Lung (tissue), 11 donors: ENCODE measurements at regions not wholly inside any gene's neighbourhood (a gene's known extent, or its start where the extent isn't known, plus 50 kb on each side); places are given as distances from the start of the nearest gene placed in this dataset.

Experiments
- ATAC-seq: fragments of 200-7000 bp; cut with Tn5 transposase; one replicate; pipeline ENCODE4 v1.9.1; 2020; ENCODE audit warnings: moderate number of reproducible peaks; ENCODE audit not compliant: insufficient read depth, low FRiP score
- DNase-seq, 3 donors: peaks; one replicate each; pipeline ENCODE4 v3.0.0-alpha.2; 2013 to 2017
- H3K27ac ChIP-seq, 2 donors: one replicate each; pipeline ENCODE4 v1.5.1; 2013; ENCODE audit warnings: mild to moderate bottlenecking in 2 of 2, moderate library complexity in 2 of 2, control low read depth in 1 of 2, inconsistent platforms in 1 of 2, low read depth in 1 of 2, low read length in 1 of 2
- H3K27me3 ChIP-seq, 3 donors: one replicate each; pipeline ENCODE4 v1.5.1; 2013; ENCODE audit warnings: low read length in 2 of 3; ENCODE audit not compliant: control insufficient read depth in 3 of 3, insufficient read depth in 3 of 3
- H3K36me3 ChIP-seq, 4 donors: one replicate each; pipeline ENCODE4 v1.5.1; 2013; ENCODE audit warnings: low read length in 4 of 4, mild to moderate bottlenecking in 1 of 4, moderate library complexity in 1 of 4; ENCODE audit not compliant: control insufficient read depth in 4 of 4, insufficient read depth in 4 of 4
- H3K4me1 ChIP-seq, 5 donors: one replicate each; pipeline ENCODE4 v1.5.1; 2013; ENCODE audit warnings: low read length in 5 of 5, mild to moderate bottlenecking in 2 of 5, moderate library complexity in 1 of 5; ENCODE audit not compliant: control insufficient read depth in 5 of 5, insufficient read depth in 5 of 5
- H3K4me3 ChIP-seq: one replicate; pipeline ENCODE4 v1.5.1; 2013; ENCODE audit warnings: mild to moderate bottlenecking, control low read depth, moderate library complexity
- H3K9ac ChIP-seq, 2 donors: one replicate each; pipeline ENCODE4 v1.5.1; 2013; ENCODE audit warnings: low read length in 2 of 2, control low read depth in 1 of 2; ENCODE audit not compliant: insufficient read depth in 1 of 2
- H3K9me3 ChIP-seq, 4 donors: one replicate each; pipeline ENCODE4 v1.5.1; 2013; ENCODE audit warnings: low read length in 3 of 4, mild to moderate bottlenecking in 1 of 4, moderate library complexity in 1 of 4; ENCODE audit not compliant: control insufficient read depth in 4 of 4, insufficient read depth in 3 of 4
- WGBS, 2 donors: extraction: QIAGEN DNeasy Blood & Tissue Kit; methylation state at CpG; one replicate each; pipeline ENCODE4 v1.1.7; 2013; 5-methylcytosine and 5-hydroxymethylcytosine counted together
- TF ChIP-seq, protein P1 (sequence below): IDR thresholded peaks from 2 replicates; pipeline ENCODE4 v1.5.1; 2012; ENCODE audit warnings: mild to moderate bottlenecking; ENCODE audit errors: control extremely low read depth, extremely low read depth
- donor health status: control.
- donor health status: control.
- donor health status: Bipolar disorder and iron deficiency.
- donor health status: healthy.
- donor health status: DM: yes; HTN: yes; CAD: no.

DNA sequence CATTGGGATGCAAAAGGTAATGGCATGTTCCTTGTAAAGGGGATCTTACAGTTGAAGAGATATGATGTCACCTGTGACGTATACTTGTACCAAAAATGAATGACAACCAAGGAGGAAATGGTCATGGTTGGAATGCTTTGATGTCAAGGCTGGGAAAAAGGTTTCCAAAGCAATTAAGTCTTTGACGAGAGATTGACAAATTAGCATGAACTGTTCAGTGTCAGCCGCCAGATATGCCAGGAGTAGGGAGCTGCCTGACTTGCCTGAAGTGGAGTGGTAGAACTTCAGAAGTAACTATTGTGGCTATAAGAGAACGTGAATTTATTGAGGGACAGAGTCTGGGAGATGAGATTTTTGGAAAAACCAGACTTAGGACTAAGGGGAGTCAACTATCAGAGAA lies 88.1 kb downstream of the SEPTIN7 start:
- no peaks in the 10 kb centered on the region for H3K27me3 ChIP-seq
- 97% methylated on average over 4 of the region's 4 CpGs for WGBS, 2 donors
- H3K4me3 ChIP-seq, result no peak overlapping the region
- DNase-seq (no peak), ATAC-seq (no peak)
- no peak overlapping the region for H3K9ac ChIP-seq
- TF ChIP-seq, protein P1, sequence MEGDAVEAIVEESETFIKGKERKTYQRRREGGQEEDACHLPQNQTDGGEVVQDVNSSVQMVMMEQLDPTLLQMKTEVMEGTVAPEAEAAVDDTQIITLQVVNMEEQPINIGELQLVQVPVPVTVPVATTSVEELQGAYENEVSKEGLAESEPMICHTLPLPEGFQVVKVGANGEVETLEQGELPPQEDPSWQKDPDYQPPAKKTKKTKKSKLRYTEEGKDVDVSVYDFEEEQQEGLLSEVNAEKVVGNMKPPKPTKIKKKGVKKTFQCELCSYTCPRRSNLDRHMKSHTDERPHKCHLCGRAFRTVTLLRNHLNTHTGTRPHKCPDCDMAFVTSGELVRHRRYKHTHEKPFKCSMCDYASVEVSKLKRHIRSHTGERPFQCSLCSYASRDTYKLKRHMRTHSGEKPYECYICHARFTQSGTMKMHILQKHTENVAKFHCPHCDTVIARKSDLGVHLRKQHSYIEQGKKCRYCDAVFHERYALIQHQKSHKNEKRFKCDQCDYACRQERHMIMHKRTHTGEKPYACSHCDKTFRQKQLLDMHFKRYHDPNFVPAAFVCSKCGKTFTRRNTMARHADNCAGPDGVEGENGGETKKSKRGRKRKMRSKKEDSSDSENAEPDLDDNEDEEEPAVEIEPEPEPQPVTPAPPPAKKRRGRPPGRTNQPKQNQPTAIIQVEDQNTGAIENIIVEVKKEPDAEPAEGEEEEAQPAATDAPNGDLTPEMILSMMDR, result no peak
- H3K9me3 ChIP-seq, result no peaks in the 10 kb centered on the region
- H3K36me3 ChIP-seq, result peaks cover 2 to 15% (median 6%) of the 10 kb centered on the region in 4 donors
- no peak overlapping the region for H3K27ac ChIP-seq
- H3K4me1 ChIP-seq, result no peaks in the 10 kb centered on the region

DNA sequence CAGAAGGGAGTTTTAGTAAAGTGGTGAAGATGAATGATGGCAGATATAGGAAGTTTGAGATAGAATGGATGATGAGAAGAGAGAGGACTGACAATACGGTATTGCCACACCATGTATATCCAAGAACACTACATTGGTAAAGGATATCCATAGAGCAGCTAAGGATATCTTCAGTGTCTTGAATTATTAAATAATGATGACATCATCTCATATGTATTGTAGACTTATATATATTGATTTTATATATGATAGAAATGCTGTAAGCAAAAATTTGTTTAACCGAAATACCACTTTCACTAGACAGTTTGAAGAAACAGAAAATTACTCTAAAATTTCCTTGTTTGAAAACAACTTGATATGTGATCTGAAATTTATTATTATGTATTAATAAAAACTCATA lies 89.0 kb downstream of the SEPTIN7 start:
- Histone ChIP-seq H3K4me3 (no peak overlapping the region), H3K4me1 (no peaks in the 10 kb centered on the region), H3K27ac (no peak overlapping the region), H3K9me3 (no peaks in the 10 kb centered on the region), H3K27me3 (no peaks in the 10 kb centered on the region), H3K36me3 (peaks cover 0 to 16% (median 6%) of the 10 kb centered on the region in 4 donors), H3K9ac (no peak overlapping the region)
- WGBS, 2 donors, result 97 to 100% methylated on average over 2 of the region's 2 CpGs
- ATAC-seq (no peak), DNase-seq (no peak)
- TF ChIP-seq, protein P1, result no peak

DNA sequence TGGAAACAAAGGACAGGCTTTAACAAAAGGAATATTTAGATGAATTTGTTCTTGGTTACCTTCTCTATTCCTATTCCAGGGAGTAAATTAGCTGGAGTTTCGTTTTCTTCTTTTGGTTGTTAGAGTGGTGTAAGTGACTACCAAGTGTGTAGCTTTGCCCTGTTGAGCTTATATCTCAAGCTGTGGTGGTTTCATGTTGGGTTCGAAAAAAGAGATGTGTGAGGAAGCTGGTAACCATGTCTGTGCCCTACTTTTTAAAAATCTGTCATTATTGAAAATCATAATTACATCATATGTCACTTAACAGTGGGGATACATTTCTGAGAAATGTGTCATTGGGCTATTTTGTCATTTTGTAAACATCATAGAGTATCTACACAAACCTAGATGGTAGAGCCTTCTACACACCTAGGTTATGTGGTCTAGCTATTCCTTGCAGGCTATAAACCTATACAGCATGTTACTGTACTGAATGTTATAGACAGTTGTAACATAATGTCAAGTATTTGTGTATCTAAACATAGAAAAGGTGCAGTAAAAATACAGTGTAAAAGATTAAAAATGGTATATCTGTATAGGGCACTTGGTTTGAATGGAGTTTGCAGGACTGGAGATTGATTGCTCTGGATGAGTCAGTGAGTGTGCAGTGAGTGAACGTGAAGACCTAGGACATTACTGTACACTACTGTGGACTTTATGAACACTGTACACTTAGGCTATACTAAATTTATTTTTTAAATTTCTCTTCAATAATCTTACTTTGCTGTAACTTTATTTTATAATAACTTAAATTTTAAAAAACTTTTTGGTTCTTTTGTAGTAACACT lies 90.4 kb downstream of the SEPTIN7 start:
- Histone ChIP-seq H3K4me3 (no peak overlapping the region), H3K9ac (no peak overlapping the region), H3K27me3 (no peaks in the 10 kb centered on the region), H3K4me1 (no peaks in the 10 kb centered on the region), H3K9me3 (no peaks in the 10 kb centered on the region), H3K36me3 (peaks cover 0 to 12% (median 3%) of the 10 kb centered on the region in 4 donors), H3K27ac (no peak overlapping the region)
- 91 to 98% methylated on average over 3 of the region's 3 CpGs for WGBS, 2 donors
- DNase-seq (no peak), ATAC-seq (no peak)
- TF ChIP-seq, protein P1, result no peak
